CD14-positive monocyte (primary cell): ENCODE measurements at regions not wholly inside any gene's neighbourhood (a gene's known extent, or its start where the extent isn't known, plus 50 kb on each side); places are given as distances from the start of the nearest gene placed in this dataset.

ENCODE experiments used
- DNase-seq, 3 donors: peaks; one replicate each; pipeline ENCODE4 v3.0.0-alpha.2; 2011 to 2022
- H2AFZ ChIP-seq: 2 replicates; pipeline ENCODE4 v1.6.0; 2012; ENCODE audit warnings: mild to moderate bottlenecking, low read depth, low read length, inconsistent platforms; ENCODE audit not compliant: insufficient read depth, poor library complexity, severe bottlenecking
- H3K27ac ChIP-seq, 2 donors: 1 replicate in 1 of 2; 2 replicates in 1 of 2; pipeline ENCODE4 v1.5.1; 2012 to 2013; ENCODE audit warnings: low read length in 2 of 2, control low read depth in 1 of 2, inconsistent platforms in 1 of 2, low read depth in 1 of 2, mild to moderate bottlenecking in 1 of 2
- H3K27me3 ChIP-seq, 2 donors: one replicate each; pipeline versions ENCODE4 v1.6.0 to v1.6.1; 2011 to 2013; ENCODE audit warnings: low read length in 2 of 2; ENCODE audit not compliant: control insufficient read depth in 2 of 2, insufficient read depth in 2 of 2
- H3K36me3 ChIP-seq, 2 donors: replicated peaks in 1 of 2; 1 replicate in 1 of 2; 2 replicates in 1 of 2; pipeline versions ENCODE4 v1.5.1 to v1.6.1; 2012 to 2013; ENCODE audit warnings: low read length in 2 of 2, control low read depth in 1 of 2, inconsistent platforms in 1 of 2, mild to moderate bottlenecking in 1 of 2; ENCODE audit not compliant: insufficient read depth in 2 of 2, control insufficient read depth in 1 of 2
- H3K4me1 ChIP-seq, 2 donors: 1 replicate in 1 of 2; 2 replicates in 1 of 2; pipeline versions ENCODE4 v1.5.1 to v1.6.1; 2012 to 2013; ENCODE audit warnings: low read length in 2 of 2, control low read depth in 1 of 2, inconsistent platforms in 1 of 2, mild to moderate bottlenecking in 1 of 2, moderate library complexity in 1 of 2; ENCODE audit not compliant: insufficient read depth in 2 of 2, control insufficient read depth in 1 of 2
- H3K4me2 ChIP-seq: replicated peaks from 2 replicates; pipeline ENCODE3; 2012; ENCODE audit warnings: low read length, moderate library complexity, mild to moderate bottlenecking; ENCODE audit not compliant: poor library complexity, severe bottlenecking; ENCODE audit errors: extremely low read depth
- H3K4me3 ChIP-seq, 3 experiments: fragments of 200-600 bp in 1 of 3; sonication (generic) in 1 of 3; replicated peaks in 1 of 3; 1 replicate in 2 of 3; 2 replicates in 1 of 3; pipeline ENCODE4 v1.5.1; 2011 to 2013; ENCODE audit warnings: low read length in 3 of 3, mild to moderate bottlenecking in 3 of 3, control low read depth in 2 of 3, low read depth in 2 of 3, inconsistent platforms in 1 of 3, moderate library complexity in 1 of 3
- H3K79me2 ChIP-seq: 2 replicates; pipeline ENCODE4 v1.6.0; 2012; ENCODE audit warnings: mild to moderate bottlenecking, control low read depth, inconsistent platforms, low read length, moderate library complexity; ENCODE audit not compliant: insufficient read depth
- H3K9ac ChIP-seq: 2 replicates; pipeline ENCODE4 v1.6.0; 2017; ENCODE audit warnings: low read length, mild to moderate bottlenecking; ENCODE audit not compliant: insufficient read depth, poor library complexity, severe bottlenecking
- H3K9me3 ChIP-seq, 2 donors: replicated peaks in 1 of 2; 1 replicate in 1 of 2; 2 replicates in 1 of 2; pipeline versions ENCODE4 v1.5.1 to v1.6.1; 2012 to 2013; ENCODE audit warnings: low read length in 2 of 2, control low read depth in 1 of 2; ENCODE audit not compliant: control insufficient read depth in 1 of 2, insufficient read depth in 1 of 2
- H4K20me1 ChIP-seq: 2 replicates; pipeline ENCODE4 v1.6.0; 2012; ENCODE audit warnings: mild to moderate bottlenecking, low read length, control low read depth, moderate library complexity; ENCODE audit not compliant: insufficient read depth
- H3K27ac Mint-ChIP-seq, 7 donors: one replicate each; pipeline ENCODE4 v1.8.0; 2020; ENCODE audit warnings: mild to moderate bottlenecking in 7 of 7, mixed read lengths in 7 of 7, moderate library complexity in 6 of 7, inconsistent platforms in 2 of 7
- H3K27me3 Mint-ChIP-seq, 3 donors: one replicate each; pipeline ENCODE4 v1.8.0; 2021 to 2022; ENCODE audit warnings: low read depth in 3 of 3, mild to moderate bottlenecking in 3 of 3, mixed read lengths in 3 of 3, moderate library complexity in 3 of 3, inconsistent platforms in 1 of 3
- H3K36me3 Mint-ChIP-seq, 2 donors: one replicate each; pipeline ENCODE4 v1.8.0; 2020; ENCODE audit warnings: mixed read lengths in 2 of 2, inconsistent platforms in 1 of 2, mild to moderate bottlenecking in 1 of 2
- H3K4me1 Mint-ChIP-seq: one replicate; pipeline ENCODE4 v1.8.0; 2020; ENCODE audit warnings: mild to moderate bottlenecking, mixed read lengths
- H3K4me3 Mint-ChIP-seq, 2 donors: one replicate each; pipeline ENCODE4 v1.8.0; 2020; ENCODE audit warnings: mild to moderate bottlenecking in 2 of 2, mixed read lengths in 2 of 2, moderate library complexity in 1 of 2
- H3K9me3 Mint-ChIP-seq, 7 donors: one replicate each; pipeline ENCODE4 v1.8.0; 2020 to 2022; ENCODE audit warnings: mixed read lengths in 7 of 7, mild to moderate bottlenecking in 6 of 7, moderate library complexity in 6 of 7, inconsistent platforms in 2 of 7
- CTCF ChIP-seq: fragments of 200-600 bp; IDR thresholded peaks from one replicate; pipeline ENCODE4 v1.8.0; 2022; ENCODE audit warnings: antibody characterized with exemption, mild to moderate bottlenecking
- WGBS: methylation state at CpG from one replicate; pipeline ENCODE4 v1.1.5; 2013; ENCODE audit warnings: missing lambda C conversion rate; ENCODE audit not compliant: insufficient coverage; 5-methylcytosine and 5-hydroxymethylcytosine counted together
- intact Hi-C, 2 donors: fragments of 100-400 bp; cut with micrococcal nuclease; formaldehyde crosslinking; loops; one replicate each; pipeline versions ENCODE4 v1.15.0 to v1.15.1; 2023

- peak overlapping the region in 1 of 7 donors; percentile 54 for H3K27ac Mint-ChIP-seq
- no peaks in the 10 kb centered on the region for H3K27me3 Mint-ChIP-seq
Measured at GRCh38 chr2:139964721-139965440, 1184.7 kb upstream of the NXPH2 start.

GRCh38 chr2:139963863-139964355 is 1183.7 kb upstream of the NXPH2 start:
- Histone ChIP-seq H3K4me2 (no peak overlapping the region), H3K79me2 (no peaks in the 10 kb centered on the region), H3K4me3 (no peak overlapping the region), H3K36me3 (no peaks in the 10 kb centered on the region), H3K9me3 (peaks cover 0 to 15% of the 10 kb centered on the region in 2 donors), H2AFZ (no peak overlapping the region), H3K27ac (no peak overlapping the region), H4K20me1 (no peaks in the 10 kb centered on the region), H3K27me3 (no peaks in the 10 kb centered on the region), H3K9ac (no peak overlapping the region), H3K4me1 (no peaks in the 10 kb centered on the region)
- Mint-ChIP-seq H3K4me3 (no peak overlapping the region), H3K27ac (no peak overlapping the region), H3K27me3 (no peaks in the 10 kb centered on the region), H3K9me3 (peaks cover 0 to 12% (median 0%) of the 10 kb centered on the region in 7 donors), H3K36me3 (no peaks in the 10 kb centered on the region), H3K4me1 (no peaks in the 10 kb centered on the region)
- intact Hi-C loops = no loop called here
- WGBS = 100% methylated on average over 1 of the region's 10 CpGs
- no peak for DNase-seq
- TF ChIP-seq CTCF = no peak

More at GRCh38 chr2:139964721-139965440, 1184.7 kb upstream of the NXPH2 start:
- Histone ChIP-seq H4K20me1 (no peaks in the 10 kb centered on the region), H3K9ac (no peak overlapping the region), H2AFZ (no peak overlapping the region), H3K4me2 (no peak overlapping the region), H3K4me1 (no peaks in the 10 kb centered on the region), H3K9me3 (peaks cover 0 to 11% of the 10 kb centered on the region in 2 donors), H3K27me3 (no peaks in the 10 kb centered on the region), H3K27ac (no peak overlapping the region), H3K79me2 (no peaks in the 10 kb centered on the region), H3K4me3 (no peak overlapping the region), H3K36me3 (no peaks in the 10 kb centered on the region)
- no peak for DNase-seq
- WGBS = 100% methylated on average over 1 of the region's 3 CpGs
- intact Hi-C loops = no loop called here
- Mint-ChIP-seq H3K4me1 (no peaks in the 10 kb centered on the region), H3K9me3 (peaks cover 0 to 12% (median under 1%) of the 10 kb centered on the region in 7 donors), H3K36me3 (no peaks in the 10 kb centered on the region), H3K4me3 (no peak overlapping the region)
- TF ChIP-seq CTCF = no peak
